Hindlimb muscle (tissue), 1 donor: ENCODE measurements at regions not wholly inside any gene's neighbourhood (a gene's known extent, or its start where the extent isn't known, plus 50 kb on each side); places are given as distances from the start of the nearest gene placed in this dataset.
A peak's percentile ranks its signal among the peaks of the same experiment; 100 is the strongest.
"Not testable (repeated sequence)": the region's sequence is repeated elsewhere in the genome, so short reads cannot be mapped to it uniquely, and the experiment has no call there.

Experiments used
- DNase-seq: peaks from one replicate; pipeline ENCODE4 v3.0.0-alpha.2; 2013

DNA sequence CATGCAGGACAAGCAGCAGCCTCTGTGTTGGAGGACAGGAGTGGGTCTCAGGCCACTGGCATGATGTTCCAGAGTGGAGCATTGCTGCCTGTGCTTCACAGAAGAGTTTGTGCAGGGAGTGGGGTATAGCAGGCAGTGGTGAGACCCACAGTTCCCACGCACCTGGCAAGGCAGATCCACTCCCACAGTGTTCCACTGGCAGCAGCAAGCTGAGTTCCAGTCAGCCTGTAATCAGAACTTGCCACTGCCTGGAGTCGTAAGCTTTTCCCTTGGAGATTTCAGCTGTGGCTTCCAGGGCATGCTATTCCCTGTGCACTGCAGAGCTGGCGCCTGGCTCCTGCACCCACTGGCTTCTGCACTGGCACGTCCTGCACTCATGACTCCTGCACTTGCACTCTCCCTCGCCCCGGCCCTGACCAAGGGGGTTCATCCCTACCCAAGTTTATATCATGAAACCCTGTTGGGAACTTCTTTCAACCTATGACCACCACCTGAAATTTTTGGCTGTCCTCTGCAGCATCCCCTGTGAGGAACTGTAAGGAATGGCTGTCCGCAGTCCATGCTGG is 1144.3 kb downstream of the RAPGEF2 start:
- DNase-seq: no peak

DNA sequence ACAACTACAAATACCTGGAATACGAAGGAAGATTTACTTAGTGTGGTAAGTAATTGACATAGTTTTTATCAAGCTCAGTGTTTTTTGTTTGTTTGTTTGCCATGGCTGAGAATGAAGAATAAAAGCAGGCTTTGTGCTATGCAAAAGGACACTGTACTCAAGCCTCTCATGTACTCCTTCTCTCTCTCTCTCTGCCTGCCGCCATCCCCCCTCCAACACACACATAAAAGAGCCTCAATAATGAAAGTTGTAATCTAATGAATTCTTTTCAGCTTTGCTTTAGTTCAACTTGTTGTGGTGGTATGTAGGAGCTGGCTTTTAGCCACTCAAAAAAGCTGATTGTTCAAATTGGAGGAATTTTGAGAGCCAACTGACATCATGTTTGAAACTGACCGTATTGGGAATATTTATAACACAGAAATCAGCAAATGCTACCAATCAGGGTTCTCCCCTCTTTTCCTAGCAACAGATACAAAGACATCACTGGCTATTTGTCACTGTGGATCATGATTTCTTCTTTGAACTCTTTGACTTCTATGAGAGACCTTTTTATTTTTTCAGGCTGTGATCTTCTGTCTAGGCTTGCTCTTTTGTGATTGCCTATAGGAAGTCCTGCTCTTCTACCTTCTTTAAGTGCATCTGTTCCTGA is 1148.8 kb downstream of the RAPGEF2 start:
- DNase-seq: no peak

DNA sequence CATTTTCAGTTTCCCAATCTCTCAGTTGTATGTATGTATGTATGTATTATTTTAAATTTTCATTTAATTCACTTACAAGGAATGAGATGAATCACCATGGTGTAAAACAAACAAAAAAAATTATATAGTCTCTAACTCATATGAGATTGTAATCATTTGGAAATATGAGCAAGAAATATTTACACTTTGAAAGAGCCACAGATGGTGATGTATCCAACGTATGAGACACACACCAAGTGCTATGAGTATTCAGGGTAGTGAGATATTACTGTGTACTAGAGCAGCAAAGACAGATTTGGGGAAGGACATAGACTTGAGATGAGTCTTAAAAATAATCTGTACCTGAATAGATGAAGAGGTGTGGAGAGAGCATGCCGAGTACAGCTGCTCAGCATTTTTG is 1154.4 kb downstream of the RAPGEF2 start:
- no peak for DNase-seq

DNA sequence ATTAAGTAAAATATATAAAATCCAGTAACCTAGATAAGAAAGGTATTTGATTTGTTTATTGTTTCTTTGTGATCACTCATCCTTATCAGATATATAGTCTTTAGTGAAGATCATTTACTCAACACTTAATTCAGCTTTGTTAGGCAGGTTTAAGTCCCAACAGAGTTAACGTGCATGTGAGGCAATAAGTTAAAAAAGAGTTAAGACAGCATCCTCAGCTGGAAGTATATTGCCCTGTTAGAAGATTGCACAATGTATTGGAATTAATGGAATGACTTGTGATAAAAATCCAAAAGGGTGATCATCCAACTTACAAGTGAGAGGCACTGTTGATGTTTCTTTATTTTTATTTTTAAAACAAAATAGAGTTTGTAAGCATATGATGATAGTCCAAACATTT is 1162.1 kb downstream of the RAPGEF2 start:
- no peak for DNase-seq

DNA sequence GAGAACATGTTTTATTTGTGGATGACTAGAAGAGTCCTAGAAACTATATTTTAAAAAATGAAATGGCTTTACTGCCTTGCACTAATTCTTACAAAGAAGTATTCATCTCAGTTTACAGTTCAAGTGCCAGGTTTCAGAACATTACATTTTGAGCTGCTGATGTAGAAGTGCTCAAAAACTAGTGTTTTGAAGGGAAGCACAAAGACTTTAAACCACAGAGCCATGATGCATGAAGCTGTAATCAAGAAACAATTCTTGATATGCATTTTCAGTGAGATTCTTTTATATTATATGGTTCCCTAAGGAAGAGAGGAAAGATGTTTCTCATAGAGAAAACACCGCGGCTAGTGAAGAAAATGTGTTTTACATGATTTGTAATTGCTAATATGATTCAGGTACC is 1163.0 kb downstream of the RAPGEF2 start:
- no peak for DNase-seq

DNA sequence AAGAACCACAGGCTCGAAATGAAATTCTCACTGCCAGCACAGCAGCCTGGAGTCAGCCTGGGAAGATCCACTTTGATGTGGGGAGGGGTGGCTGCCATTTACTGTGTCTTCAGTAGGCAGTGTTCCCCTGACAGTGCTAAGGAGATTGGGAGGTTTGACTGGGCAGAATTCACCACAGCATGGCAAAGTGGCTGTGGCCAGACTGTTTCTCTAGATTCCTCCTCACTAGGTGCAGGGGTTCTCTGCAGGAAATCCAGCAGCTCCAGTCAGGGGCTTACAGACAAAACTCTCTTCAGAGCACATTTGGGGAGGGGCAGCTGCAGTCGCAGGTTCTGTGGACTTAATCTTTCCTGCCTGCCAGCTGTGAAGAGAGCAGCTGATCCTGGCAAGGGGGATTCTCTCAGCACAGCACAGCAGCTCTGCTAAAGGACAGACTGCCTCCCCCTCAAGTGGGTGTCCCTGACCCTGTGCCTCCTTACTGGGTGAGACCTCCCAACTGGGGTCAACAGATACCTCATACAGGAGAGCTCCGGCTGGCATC is 1174.0 kb downstream of the RAPGEF2 start:
- DNase-seq: no peak

DNA sequence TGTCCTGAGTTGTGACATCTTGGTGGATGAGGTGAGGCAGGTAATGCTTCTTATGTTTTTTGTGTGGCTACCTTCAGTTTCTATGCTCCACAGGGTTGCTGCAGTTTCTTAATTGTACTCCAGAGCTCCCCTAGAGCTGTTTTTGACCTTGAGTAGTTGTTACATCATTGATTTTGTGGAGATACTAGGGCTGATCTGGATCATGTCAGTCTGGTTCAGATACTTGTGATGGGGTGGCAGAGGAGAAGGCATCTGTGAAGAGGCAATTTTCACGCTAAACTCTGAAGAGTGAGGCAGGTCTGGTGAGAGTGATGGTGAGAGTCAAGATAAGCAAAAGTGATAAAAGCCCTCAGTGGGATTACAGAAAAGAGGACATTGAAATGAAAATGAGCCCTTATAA is 1180.2 kb downstream of the RAPGEF2 start:
- no peak for DNase-seq

DNA sequence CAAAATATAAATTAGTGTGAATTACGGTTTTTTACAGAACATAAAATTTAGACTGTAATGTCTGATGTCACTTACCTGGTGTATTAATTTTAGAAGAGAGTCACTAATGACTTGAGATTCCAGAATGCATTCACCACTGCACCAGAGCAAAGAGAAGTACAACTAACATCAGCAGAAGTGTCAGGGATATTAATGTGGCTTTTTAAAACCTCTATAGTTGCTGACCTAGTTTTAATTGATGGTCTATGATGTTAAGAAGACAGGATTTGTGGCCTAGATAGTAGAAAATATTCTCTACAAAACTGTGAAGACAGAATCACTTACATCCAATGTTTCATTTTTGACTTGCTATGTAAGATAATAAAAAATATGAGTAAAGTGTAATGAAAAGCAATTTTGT is 1181.6 kb downstream of the RAPGEF2 start:
- DNase-seq: no peak

DNA sequence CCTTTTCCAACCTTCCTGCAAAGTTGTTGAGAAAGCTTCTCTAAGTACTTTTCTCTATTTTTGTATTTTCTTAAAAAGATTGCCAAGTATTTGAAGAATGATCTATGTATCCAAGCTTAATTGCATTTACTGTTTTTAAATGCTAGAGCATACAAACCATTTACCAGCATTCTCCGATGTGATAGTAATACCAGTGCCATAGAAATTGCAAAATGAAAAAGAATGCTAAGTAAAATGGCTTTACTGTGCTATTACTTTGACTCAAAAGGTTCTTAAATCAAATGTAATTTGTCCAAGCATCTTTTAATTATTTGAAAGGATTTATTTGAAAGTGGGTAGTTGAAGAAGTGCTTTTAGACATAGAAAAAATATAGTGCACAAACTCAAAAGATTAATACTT is 1183.2 kb downstream of the RAPGEF2 start:
- no peak for DNase-seq

GRCh38 chr4:160296476-160296875 is 1193.6 kb downstream of the RAPGEF2 start:
- no peak for DNase-seq

- no peak for DNase-seq
Observed at GRCh38 chr4:160299177-160299576, 1196.3 kb downstream of the RAPGEF2 start.

GRCh38 chr4:160299608-160300007 is 1196.7 kb downstream of the RAPGEF2 start:
- no peak for DNase-seq

GRCh38 chr4:160316036-160316435 is 1213.2 kb downstream of the RAPGEF2 start:
- DNase-seq: no peak

- DNase-seq: no peak
Observed at GRCh38 chr4:160318567-160319220, 1215.8 kb downstream of the RAPGEF2 start.

GRCh38 chr4:160319221-160319867 is 1216.5 kb downstream of the RAPGEF2 start:
- DNase-seq: no peak

- DNase-seq: no peak
Observed at GRCh38 chr4:160319868-160320260, 1217.0 kb downstream of the RAPGEF2 start.

DNA sequence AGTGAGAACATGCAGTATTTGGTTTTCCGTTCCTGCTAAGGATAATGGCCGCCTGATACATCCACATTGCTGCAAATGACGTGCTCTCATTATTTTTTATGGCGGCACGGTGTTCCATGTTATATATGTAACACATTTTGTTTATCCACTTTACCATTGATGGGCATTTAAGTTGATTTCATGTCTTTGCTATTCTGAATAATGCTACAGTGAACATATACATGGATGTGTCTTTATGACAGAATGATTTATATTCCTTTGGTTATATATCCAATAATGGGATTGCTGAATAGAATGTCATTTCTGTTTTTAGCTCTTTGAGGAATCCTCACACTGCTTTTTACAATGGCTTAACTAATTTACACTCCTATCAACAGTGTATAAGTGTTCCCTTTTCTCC is 1223.2 kb downstream of the RAPGEF2 start:
- no peak for DNase-seq

- no peak for DNase-seq
Observed at GRCh38 chr4:160347197-160347596, 1244.3 kb downstream of the RAPGEF2 start.

- DNase-seq: no peak
Observed at GRCh38 chr4:160350944-160351343, 1248.1 kb downstream of the RAPGEF2 start.

- no peak for DNase-seq
Observed at GRCh38 chr4:160352637-160353036, 1249.8 kb downstream of the RAPGEF2 start.

GRCh38 chr4:160353548-160353947 is 1250.7 kb downstream of the RAPGEF2 start:
- DNase-seq: peak; percentile 17

GRCh38 chr4:160362478-160362877 is 1259.6 kb downstream of the RAPGEF2 start:
- DNase-seq: no peak

DNA sequence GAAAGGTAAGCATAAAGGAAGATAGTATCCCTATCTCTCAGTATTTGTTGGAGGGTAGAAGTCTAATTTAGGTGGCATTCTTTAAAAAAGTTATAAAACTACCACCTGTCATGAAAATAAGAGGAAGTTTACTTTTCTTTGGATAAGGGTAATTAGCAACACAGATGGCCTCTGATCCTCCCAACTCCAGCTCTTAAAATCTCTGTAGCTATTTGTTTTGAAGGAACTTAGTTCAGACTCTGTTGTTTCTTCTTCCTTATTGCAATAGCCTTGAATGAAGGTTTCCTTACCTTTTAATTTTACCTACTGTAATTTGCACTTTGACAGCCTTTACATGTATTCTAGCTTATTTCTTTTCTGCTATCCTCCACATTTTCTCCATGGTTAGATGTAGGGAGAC is 1261.3 kb downstream of the RAPGEF2 start:
- DNase-seq: no peak

DNA sequence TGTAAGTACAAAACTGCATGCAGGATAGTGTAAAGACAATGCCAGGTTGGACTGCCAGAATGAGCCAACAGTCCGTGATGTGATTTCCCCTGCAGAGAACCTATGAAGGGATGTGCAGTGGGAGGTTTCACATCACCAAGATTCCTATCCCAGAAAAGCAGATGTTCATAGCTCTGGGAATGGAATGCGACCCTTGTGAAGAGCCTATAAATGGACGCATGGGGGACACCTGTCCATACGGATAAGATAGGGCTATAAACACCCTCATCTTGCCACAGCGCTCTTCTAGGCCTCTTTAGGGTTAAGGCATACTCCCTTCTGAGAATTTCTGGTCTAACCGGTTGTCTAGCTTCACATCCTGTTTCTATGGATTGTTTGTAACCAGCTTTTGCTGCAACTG is 1261.8 kb downstream of the RAPGEF2 start:
- DNase-seq: not testable (repeated sequence)
